HUES64 (cell line): ENCODE measurements at regions not wholly inside any gene's neighbourhood (a gene's known extent, or its start where the extent isn't known, plus 50 kb on each side); places are given as distances from the start of the nearest gene placed in this dataset.
A peak's percentile ranks its signal among the peaks of the same experiment; 100 is the strongest.
"Not testable (repeated sequence)": the region's sequence is repeated elsewhere in the genome, so short reads cannot be mapped to it uniquely, and the experiment has no call there.

Experiments used
- H3K27ac ChIP-seq: 2 replicates; pipeline ENCODE4 v1.7.0; 2013; ENCODE audit warnings: low read depth, low read length, inconsistent platforms
- H3K27me3 ChIP-seq: 2 replicates; pipeline ENCODE4 v1.6.1; 2013; ENCODE audit warnings: mild to moderate bottlenecking, low read length; ENCODE audit not compliant: insufficient read depth
- H3K36me3 ChIP-seq: 2 replicates; pipeline ENCODE4 v1.6.1; 2013; ENCODE audit warnings: mild to moderate bottlenecking, low read length; ENCODE audit not compliant: insufficient read depth
- H3K4me1 ChIP-seq: 2 replicates; pipeline ENCODE4 v1.6.1; 2013; ENCODE audit warnings: mild to moderate bottlenecking, low read length, moderate library complexity; ENCODE audit not compliant: insufficient read depth
- H3K4me3 ChIP-seq: 2 replicates; pipeline ENCODE4 v1.5.1; 2013; ENCODE audit warnings: mild to moderate bottlenecking, low read length, moderate library complexity
- H3K9ac ChIP-seq: 2 replicates; pipeline ENCODE4 v1.6.1; 2013; ENCODE audit warnings: mild to moderate bottlenecking, low read depth, low read length
- H3K9me3 ChIP-seq: 2 replicates; pipeline ENCODE4 v1.6.1; 2013; ENCODE audit warnings: low read depth, low read length; ENCODE audit not compliant: insufficient read depth
- WGBS: fragments of 150-250, 120-280 bp; methylation state at CpG from one replicate; pipeline ENCODE4 v1.1.7; 2013; ENCODE audit warnings: missing lambda C conversion rate; 5-methylcytosine and 5-hydroxymethylcytosine counted together

DNA sequence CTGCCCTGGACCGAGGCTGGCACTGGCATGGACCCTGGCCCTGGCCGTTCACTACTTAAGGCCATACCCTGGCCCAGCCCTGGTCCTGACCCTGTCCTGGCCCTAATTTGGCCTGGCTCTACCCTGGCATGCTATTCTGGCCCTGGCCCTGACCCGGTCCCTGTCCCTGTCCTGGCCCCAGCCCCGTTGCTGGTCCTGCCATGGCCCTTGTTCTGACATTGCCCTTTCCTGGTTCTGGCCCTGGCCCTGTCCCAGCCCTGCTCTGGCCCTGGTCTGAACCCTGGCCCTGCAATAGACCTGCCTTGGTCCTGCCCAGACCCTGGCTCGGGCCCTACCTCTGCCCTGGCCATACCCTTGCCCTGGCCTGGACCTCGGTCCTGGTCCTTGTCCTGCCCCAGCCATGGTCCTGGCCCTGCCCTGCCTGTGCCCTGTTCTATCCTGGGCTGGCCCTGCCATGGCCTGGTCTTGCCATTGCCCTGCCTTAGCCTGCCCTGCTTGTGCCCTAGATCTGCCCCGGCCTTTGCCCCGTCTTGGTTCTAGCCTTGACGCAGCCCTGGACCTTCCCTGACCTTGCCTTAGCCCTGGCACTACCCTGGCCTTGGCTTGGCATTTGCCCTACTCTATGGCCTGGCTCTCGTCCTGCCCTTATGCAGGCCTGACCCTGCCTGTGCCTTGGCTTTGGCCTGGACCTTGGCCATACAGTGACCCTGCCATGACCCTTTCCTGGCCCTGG, 237.2 kb downstream of the GOLGA6L6 start:
- peaks cover 80% of the 10 kb centered on the region for H3K9me3 ChIP-seq
- not testable (repeated sequence) for H3K27me3 ChIP-seq, H3K4me1 ChIP-seq, H3K4me3 ChIP-seq, H3K27ac ChIP-seq, H3K9ac ChIP-seq, H3K36me3 ChIP-seq
- WGBS: 74% methylated on average over 10 of the region's 10 CpGs

DNA sequence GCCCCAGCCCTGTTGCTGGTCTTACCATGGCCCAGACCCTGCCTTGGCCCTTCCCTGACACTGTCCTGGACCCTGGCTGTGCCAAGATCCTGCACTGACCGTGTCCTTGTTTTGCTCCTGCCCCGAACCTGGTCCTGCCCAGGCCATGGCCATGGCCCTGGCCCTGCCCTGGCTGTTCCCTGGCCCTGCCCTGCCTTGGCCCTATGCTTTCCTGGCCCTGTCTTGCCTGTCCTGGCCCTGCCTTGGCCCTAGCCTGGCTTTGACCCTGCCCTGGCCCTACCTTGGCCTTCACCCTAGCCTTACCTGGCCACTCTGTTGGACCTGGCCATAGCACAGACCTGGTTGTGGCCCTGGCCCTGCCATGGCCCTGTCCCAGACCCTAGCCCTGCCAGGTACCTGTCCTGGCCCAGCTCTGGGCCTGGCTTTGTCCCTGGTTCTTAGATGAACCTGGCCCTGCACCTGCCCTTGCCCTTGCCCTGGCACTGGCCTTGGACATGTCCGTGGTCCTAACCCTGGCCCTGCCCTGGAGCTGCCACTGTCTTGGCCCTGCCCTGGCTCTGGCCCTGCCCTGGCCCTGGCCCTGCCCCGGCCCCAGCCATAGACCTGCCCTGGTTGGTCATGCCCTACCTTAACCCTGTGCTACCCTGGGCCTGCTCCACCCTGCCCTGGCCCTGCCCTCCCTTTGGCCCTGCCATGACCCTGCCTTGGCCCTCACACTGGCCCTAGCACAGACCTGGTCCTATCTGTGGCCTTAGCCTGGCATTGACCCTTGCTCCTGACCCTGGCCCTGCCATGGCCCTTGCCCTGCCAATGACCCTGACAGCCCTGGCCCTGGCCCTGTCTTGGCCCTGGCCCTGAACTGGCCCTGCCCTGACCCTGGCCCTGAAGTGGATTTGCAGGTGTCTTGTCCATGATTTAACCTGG, 238.1 kb downstream of the GOLGA6L6 start:
- H3K27me3 ChIP-seq, H3K27ac ChIP-seq, H3K4me3 ChIP-seq, H3K4me1 ChIP-seq, H3K36me3 ChIP-seq, H3K9ac ChIP-seq: not testable (repeated sequence)
- peaks cover 80% of the 10 kb centered on the region for H3K9me3 ChIP-seq
- WGBS: 65% methylated on average over 3 of the region's 4 CpGs

DNA sequence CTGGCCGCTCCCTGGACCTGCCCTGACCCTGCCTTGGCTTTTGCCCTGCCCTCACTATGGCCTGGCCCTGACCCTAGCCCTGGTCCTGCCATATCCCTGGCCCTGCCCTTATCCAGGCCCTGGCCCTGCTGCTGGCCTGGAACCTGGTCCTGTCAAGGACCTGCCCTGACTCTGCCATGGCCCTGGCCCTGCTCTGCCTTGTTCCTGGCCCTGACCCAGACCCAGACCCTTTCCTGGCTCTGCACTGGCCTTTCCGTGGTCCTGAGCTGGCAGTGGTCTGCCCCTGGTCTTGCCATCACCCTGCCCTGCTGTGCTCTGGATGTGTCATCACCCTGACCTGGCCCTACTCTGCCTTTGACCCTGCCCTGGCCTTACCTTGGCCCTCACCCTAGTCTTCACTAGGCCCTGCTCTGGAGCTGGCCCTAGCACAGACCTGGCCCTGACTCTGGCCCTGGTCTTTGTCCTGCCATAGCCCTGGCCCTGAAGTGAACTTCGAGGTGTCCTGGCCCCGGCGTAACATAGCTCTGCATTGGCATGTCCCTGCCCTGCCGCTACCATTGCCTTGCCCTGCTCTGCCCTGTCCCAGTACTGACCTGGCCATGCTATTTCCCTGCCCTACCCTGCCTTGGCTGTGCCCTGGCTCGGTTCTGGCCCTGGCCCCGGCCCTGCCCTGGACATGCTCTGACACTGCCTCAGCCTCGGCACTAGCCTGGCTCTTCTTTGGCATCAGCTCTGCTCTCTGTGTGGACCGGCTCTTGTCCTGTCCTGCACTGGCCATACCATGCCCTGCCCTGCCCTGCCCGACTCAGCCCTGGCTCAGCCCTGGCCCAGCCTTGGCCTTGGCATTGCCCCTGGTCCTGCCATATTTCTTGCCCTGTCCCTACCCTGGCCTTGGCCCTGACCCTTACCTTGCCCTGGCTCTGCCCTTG, 239.2 kb downstream of the GOLGA6L6 start:
- H3K27ac ChIP-seq, H3K4me1 ChIP-seq, H3K36me3 ChIP-seq, H3K4me3 ChIP-seq, H3K9ac ChIP-seq, H3K27me3 ChIP-seq: not testable (repeated sequence)
- H3K9me3 ChIP-seq: peaks cover 74% of the 10 kb centered on the region
- WGBS: 80% methylated on average over 11 of the region's 11 CpGs

DNA sequence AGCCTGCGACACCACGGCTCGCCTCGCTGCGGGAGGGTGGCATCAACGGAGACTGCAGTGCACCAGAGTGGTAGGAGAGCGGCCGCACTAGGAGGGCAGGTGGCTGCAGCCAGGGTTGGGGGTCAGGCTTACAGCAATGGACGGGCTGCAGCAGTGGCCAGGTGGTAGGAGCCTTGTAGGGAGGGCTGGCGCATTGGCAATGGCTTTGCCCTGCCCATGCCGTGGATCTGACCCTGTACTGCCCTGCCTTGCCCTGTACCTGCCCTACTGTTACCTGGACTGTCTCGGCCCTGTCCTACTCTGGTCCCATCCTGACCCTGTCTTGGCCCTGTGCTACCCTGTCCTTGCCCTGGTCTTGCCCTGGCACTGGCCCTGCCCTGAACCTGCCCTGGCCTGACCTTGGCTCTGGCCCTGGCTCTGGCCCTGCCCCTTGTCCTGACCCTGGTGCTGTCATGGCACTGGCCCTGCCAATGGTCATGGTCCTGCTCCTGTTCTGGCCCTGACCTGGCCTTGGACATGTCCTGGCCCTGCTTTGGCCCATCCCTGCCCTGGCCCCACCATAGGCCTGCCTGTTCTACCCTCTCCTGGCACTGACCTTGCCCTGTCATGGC, 240.0 kb downstream of the GOLGA6L6 start:
- H3K4me1 ChIP-seq, H3K4me3 ChIP-seq, H3K9ac ChIP-seq, H3K27ac ChIP-seq, H3K27me3 ChIP-seq, H3K36me3 ChIP-seq: not testable (repeated sequence)
- peaks cover 75% of the 10 kb centered on the region for H3K9me3 ChIP-seq
- WGBS: 91% methylated on average over 12 of the region's 12 CpGs

DNA sequence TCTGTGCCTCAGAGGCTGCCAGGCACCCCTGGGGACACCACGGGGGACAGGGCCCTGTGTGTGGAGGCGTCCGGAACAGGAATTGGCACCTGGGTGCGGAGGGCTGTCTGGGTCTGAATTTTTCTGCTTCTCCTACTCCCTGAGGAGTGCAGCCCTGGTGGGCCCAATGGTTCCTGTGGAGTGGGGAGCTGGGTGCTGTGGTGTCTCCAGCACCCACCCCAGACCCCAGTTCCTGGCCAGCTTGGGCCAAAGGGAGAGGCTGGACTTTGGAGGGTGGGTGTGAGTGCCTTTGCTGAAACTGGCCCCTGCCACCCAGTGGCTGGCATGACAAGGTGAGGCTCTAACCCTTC, 240.6 kb downstream of the GOLGA6L6 start:
- H3K4me1 ChIP-seq, H3K4me3 ChIP-seq, H3K9ac ChIP-seq, H3K27ac ChIP-seq, H3K36me3 ChIP-seq, H3K27me3 ChIP-seq: not testable (repeated sequence)
- WGBS: 83% methylated on average over 4 of the region's 4 CpGs
- H3K9me3 ChIP-seq: peaks cover 76% of the 10 kb centered on the region

DNA sequence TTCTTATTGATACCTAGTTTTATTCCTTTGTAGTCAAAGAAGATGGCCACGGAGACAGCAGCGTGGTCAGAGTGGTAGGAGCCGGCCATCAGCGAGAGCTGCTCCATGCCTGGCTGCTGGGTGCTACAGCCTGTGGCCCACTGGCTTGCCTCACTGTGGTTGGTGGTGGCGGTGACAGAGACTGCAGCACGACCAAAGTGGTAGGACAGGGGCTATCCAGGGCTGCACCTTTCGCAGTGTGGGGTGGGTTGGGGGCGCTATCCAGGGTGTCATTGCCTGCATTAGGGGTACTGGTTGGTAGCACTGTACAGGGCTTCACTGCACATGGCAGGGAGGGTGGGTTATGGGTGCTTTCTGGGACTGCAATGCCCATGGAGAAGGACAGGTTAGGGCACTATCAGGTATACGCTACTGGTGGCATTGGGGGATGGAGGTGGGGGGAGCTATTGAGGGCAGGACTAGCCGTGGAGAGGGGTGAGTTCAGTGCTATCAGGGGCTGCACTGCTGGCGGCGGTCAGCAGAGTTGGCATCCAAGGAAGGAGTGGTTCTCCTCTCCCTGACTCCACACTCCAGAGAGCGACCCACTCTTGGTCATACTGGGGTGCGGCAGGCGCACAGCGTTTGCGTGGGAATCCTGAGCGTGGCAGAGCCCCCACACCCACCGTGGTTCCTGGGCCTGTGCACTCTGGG, 241.1 kb downstream of the GOLGA6L6 start:
- not testable (repeated sequence) for H3K9ac ChIP-seq, H3K4me1 ChIP-seq, H3K27ac ChIP-seq, H3K36me3 ChIP-seq, H3K4me3 ChIP-seq, H3K27me3 ChIP-seq
- H3K9me3 ChIP-seq: peaks cover 76% of the 10 kb centered on the region
- 79% methylated on average over 19 of the region's 19 CpGs for WGBS

DNA sequence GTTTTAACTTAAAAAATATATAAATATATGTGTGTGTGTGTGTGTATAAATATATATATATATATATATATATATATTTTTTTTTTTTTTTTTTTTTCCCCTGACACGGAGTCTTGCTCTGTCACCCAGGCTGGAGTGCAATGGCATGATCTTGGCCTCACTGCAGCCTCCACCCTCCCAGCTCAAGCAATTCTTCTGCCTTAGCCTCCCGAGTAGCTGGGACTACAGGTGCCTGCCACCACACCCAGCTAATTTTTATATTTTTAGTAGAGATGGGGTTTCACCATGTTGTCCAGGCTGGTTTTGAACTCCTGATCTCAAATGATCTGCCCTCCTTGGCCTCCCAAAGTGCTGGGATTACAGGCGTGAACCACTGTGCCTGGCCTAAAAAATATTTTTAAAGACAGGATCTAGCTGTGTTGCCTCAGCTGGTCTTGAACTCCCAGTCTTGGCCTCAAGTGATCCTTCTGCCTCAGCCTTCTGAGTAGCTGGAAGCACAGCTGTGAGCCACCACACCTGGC, 243.9 kb downstream of the GOLGA6L6 start:
- not testable (repeated sequence) for H3K4me1 ChIP-seq, H3K36me3 ChIP-seq, H3K27ac ChIP-seq, H3K9ac ChIP-seq, H3K27me3 ChIP-seq, H3K4me3 ChIP-seq
- 78% methylated on average over 3 of the region's 3 CpGs for WGBS
- peaks cover 79% of the 10 kb centered on the region for H3K9me3 ChIP-seq

DNA sequence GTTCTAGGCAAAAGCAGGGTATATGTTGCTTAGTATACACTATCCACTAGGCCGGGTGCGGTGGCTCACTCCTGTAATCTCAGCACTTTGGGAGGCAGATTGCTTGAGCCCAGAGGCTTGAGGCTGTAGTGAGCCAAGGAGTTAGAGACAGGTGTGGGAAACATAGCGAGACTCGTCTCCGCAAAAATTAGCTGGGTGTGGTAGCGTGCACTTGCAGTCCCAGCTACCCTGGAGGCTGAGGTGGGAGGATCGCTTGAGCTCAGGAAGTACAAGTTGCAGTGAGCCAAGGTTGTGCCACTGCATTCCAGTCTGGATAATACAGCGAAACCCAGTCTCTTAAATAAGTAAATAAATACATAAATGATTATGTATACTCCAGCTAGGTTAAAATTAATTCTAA, 245.3 kb downstream of the GOLGA6L6 start:
- not testable (repeated sequence) for H3K27ac ChIP-seq, H3K4me3 ChIP-seq, H3K4me1 ChIP-seq, H3K9ac ChIP-seq, H3K36me3 ChIP-seq, H3K27me3 ChIP-seq
- WGBS: 92% methylated on average over 7 of the region's 8 CpGs
- H3K9me3 ChIP-seq: peaks cover 79% of the 10 kb centered on the region

DNA sequence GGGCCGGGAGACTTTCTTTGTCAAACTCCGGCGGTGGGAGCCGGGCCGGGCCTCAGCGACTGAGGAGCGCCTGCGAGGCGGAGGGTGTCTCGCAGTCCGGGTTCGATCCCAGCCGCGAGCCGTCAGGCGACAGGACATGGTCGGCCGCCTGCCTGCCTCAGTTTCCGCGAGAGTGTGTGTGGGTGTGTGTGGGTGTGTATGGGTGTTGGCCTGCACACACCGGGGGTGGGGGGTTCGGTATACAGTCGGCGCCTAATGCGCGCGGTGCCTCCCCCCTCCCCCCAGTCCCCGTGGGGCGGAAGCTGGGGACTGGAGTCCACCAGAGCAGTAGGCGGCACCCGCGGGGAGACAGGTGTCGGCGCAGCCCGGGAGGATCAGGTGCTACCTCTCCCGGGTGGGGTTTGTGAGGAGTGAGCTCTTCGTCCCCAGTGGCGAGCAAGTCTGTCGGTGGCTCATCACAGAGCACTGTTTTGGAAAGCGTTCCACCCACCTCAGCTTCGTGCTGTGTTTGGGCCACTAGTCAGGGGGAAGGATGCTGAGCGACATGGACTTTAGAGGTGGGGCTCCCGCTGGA, 246.3 kb downstream of the GOLGA6L6 start:
- no peaks in the 10 kb centered on the region for H3K36me3 ChIP-seq
- H3K4me1 ChIP-seq: no peaks in the 10 kb centered on the region
- H3K4me3 ChIP-seq: peak overlapping the region; percentile 16; the same call in 1 of the 2 replicates
- WGBS: 93% methylated on average over 43 of the region's 43 CpGs
- H3K9me3 ChIP-seq: peaks cover 83% of the 10 kb centered on the region
- H3K9ac ChIP-seq: no peak overlapping the region
- no peak overlapping the region for H3K27ac ChIP-seq
- H3K27me3 ChIP-seq: no peaks in the 10 kb centered on the region

DNA sequence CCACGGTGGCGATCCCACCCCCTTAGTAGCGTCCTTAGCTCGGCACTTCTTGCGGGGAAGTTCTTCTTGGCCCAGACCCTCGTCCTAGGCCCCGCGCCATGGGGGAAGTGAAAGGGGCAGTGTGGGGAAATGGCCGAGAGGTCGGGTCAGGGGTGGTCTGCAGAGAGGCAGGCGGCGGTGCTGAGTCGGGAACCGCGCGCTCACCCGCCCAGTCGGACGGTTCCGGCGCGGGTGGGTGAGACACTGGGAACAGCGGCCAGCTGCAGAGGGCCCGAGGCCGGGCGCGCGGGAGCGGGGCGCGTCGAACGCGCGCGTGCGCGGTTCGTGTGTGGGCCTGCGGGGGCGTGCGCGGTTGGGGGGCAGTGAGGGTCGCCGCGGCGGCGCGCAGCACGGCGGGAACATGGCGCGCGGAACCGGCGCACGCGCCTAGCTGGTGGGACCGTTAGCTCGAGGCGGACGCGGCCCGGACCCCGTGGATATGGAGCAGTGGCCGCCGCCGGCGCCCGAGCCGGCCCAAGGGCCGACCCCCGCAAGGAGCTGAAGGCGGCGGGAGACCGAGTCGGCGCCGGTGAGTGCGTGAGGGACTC, 246.9 kb downstream of the GOLGA6L6 start:
- WGBS: 93% methylated on average over 80 of the region's 80 CpGs
- Histone ChIP-seq H3K27me3 (no peaks in the 10 kb centered on the region), H3K9ac (no peak overlapping the region), H3K4me3 (peak overlapping the region; percentile 16; the same call in 1 of the 2 replicates), H3K4me1 (no peaks in the 10 kb centered on the region), H3K27ac (no peak overlapping the region), H3K36me3 (no peaks in the 10 kb centered on the region), H3K9me3 (peaks cover 84% of the 10 kb centered on the region)
